Esophagus squamous epithelium (tissue), 4 donors: ENCODE measurements at regions not wholly inside any gene's neighbourhood (a gene's known extent, or its start where the extent isn't known, plus 50 kb on each side); places are given as distances from the start of the nearest gene placed in this dataset.

Source experiments
- POLR2A ChIP-seq, 4 donors: fragments of 450-650 bp; IDR thresholded peaks; one replicate each; pipeline ENCODE4 v1.6.1; 2017; ENCODE audit warnings: antibody characterized with exemption in 4 of 4, mild to moderate bottlenecking in 4 of 4, moderate library complexity in 3 of 4
- TF ChIP-seq, protein P1 (sequence below), 6 experiments: fragments of 450-650 bp in 4 of 6; fragments of 200-600 bp in 2 of 6; sonication (generic) in 2 of 6; IDR thresholded peaks; one replicate each; pipeline ENCODE4 v1.5.1; 2016 to 2019; ENCODE audit warnings: antibody characterized with exemption in 6 of 6, mild to moderate bottlenecking in 4 of 6, moderate library complexity in 4 of 6

DNA sequence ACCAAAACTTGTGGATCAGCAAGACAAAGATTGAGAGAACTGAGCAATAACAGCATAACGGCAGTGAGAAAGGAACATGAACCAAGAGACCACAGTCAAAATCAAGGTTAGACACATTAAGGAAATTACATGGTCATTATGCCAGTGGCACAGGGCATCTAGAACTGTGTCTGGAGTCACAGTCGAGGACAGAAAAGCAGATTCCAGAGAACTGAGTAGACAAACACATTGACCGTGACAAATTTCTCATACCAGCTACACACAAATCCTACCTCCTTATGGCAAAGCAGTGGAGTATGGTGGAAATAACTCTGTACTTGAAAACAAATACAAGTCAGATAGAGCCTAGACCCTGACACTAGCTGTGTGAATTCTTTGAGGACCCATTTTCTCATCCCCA lies 367.3 kb downstream of the DUSP6 start:
- TF ChIP-seq, protein P1, sequence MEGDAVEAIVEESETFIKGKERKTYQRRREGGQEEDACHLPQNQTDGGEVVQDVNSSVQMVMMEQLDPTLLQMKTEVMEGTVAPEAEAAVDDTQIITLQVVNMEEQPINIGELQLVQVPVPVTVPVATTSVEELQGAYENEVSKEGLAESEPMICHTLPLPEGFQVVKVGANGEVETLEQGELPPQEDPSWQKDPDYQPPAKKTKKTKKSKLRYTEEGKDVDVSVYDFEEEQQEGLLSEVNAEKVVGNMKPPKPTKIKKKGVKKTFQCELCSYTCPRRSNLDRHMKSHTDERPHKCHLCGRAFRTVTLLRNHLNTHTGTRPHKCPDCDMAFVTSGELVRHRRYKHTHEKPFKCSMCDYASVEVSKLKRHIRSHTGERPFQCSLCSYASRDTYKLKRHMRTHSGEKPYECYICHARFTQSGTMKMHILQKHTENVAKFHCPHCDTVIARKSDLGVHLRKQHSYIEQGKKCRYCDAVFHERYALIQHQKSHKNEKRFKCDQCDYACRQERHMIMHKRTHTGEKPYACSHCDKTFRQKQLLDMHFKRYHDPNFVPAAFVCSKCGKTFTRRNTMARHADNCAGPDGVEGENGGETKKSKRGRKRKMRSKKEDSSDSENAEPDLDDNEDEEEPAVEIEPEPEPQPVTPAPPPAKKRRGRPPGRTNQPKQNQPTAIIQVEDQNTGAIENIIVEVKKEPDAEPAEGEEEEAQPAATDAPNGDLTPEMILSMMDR (IDR thresholded peaks at IDR 0.05) = no peak
- no peak for TF ChIP-seq POLR2A (IDR thresholded peaks at IDR 0.05)
